ENCODE measurements at regions not wholly inside any gene's neighbourhood (a gene's known extent, or its start where the extent isn't known, plus 50 kb on each side); places are given as distances from the start of the nearest gene placed in this dataset.

GRCh38 chr3:148607491-148607890 lies 90.2 kb upstream of the AGTR1 start:
- TF ChIP-seq CTCF (conservative IDR thresholded peaks at IDR 0.05; ENCODE audit: low read depth, low read length), result no peak
- no peak for TF ChIP-seq EZH2 (IDR thresholded peaks at IDR 0.05; ENCODE audit: borderline replicate concordance, low read depth, low read length, poor library complexity, severe bottlenecking)

All from A673 (cell line).